ENCODE measurements at regions not wholly inside any gene's neighbourhood (a gene's known extent, or its start where the extent isn't known, plus 50 kb on each side); places are given as distances from the start of the nearest gene placed in this dataset.

GRCh38 chr4:114316789-114317188 is 281.8 kb upstream of the UGT8 start:
- CTCF ChIA-PET, result no interaction called here

GRCh38 chr4:114317564-114317963 is 281.0 kb upstream of the UGT8 start:
- no TSS peak for BruUV-seq (replicated peaks)
- ChIA-PET POLR2A (ENCODE audit: low non-redundant PET) (no interaction called here), CTCF (no interaction called here)

More at GRCh38 chr4:114316789-114317188, 281.8 kb upstream of the UGT8 start:
- no peaks in the 10 kb centered on the region for H3K36me3 ChIP-seq (ENCODE audit: insufficient read depth, low read length, poor library complexity, severe bottlenecking)
- no peak for DNase-seq (ENCODE audit: low spot score)
- POLR2A ChIA-PET (ENCODE audit: low non-redundant PET), result no interaction called here
- no peak overlapping the region for H3K27ac ChIP-seq (ENCODE audit: low read depth, low read length, poor library complexity, severe bottlenecking)
- TF ChIP-seq EZH2 (IDR thresholded peaks at IDR 0.05; ENCODE audit: borderline replicate concordance, low read depth, low read length, poor library complexity, severe bottlenecking) (no peak), CTCF (conservative IDR thresholded peaks at IDR 0.05; ENCODE audit: low read depth, low read length) (no peak)
- intact Hi-C loops (cut with micrococcal nuclease; ENCODE audit: unreplicated experiment), result no loop called here
- H3K9me3 ChIP-seq (ENCODE audit: low read depth, low read length, poor library complexity, severe bottlenecking), result no peaks in the 10 kb centered on the region
- H3K27me3 ChIP-seq (replicated peaks; ENCODE audit: insufficient read depth, low read depth, low read length, poor library complexity), result no peaks in the 10 kb centered on the region
- H3K4me3 ChIP-seq (ENCODE audit: low read depth, low read length, poor library complexity, severe bottlenecking), result no peak overlapping the region
- no peaks in the 10 kb centered on the region for H3K4me1 ChIP-seq (ENCODE audit: insufficient read depth, low read length, poor library complexity, severe bottlenecking)
- BruUV-seq (replicated peaks), result no TSS peak

GRCh38 chr4:114318309-114318708 is 280.3 kb upstream of the UGT8 start:
- no peak overlapping the region for H3K4me3 ChIP-seq (ENCODE audit: low read depth, low read length, poor library complexity, severe bottlenecking)
- no peak overlapping the region for H3K27ac ChIP-seq (ENCODE audit: low read depth, low read length, poor library complexity, severe bottlenecking)
- H3K27me3 ChIP-seq (replicated peaks; ENCODE audit: insufficient read depth, low read depth, low read length, poor library complexity), result no peaks in the 10 kb centered on the region
- POLR2A ChIA-PET (ENCODE audit: low non-redundant PET), result no interaction called here
- no peaks in the 10 kb centered on the region for H3K9me3 ChIP-seq (ENCODE audit: low read depth, low read length, poor library complexity, severe bottlenecking)
- no peak for TF ChIP-seq CTCF (conservative IDR thresholded peaks at IDR 0.05; ENCODE audit: low read depth, low read length)
- no peak for TF ChIP-seq EZH2 (IDR thresholded peaks at IDR 0.05; ENCODE audit: borderline replicate concordance, low read depth, low read length, poor library complexity, severe bottlenecking)
- CTCF ChIA-PET, result no interaction called here
- DNase-seq (ENCODE audit: low spot score), result no peak
- no TSS peak for BruUV-seq (replicated peaks)
- intact Hi-C loops (cut with micrococcal nuclease; ENCODE audit: unreplicated experiment), result no loop called here
- H3K36me3 ChIP-seq (ENCODE audit: insufficient read depth, low read length, poor library complexity, severe bottlenecking), result no peaks in the 10 kb centered on the region
- H3K4me1 ChIP-seq (ENCODE audit: insufficient read depth, low read length, poor library complexity, severe bottlenecking), result no peaks in the 10 kb centered on the region

More at GRCh38 chr4:114317564-114317963, 281.0 kb upstream of the UGT8 start:
- intact Hi-C loops (cut with micrococcal nuclease; ENCODE audit: unreplicated experiment), result no loop called here
- DNase-seq (ENCODE audit: low spot score), result no peak
- Histone ChIP-seq H3K4me1 (ENCODE audit: insufficient read depth, low read length, poor library complexity, severe bottlenecking) (no peaks in the 10 kb centered on the region), H3K4me3 (ENCODE audit: low read depth, low read length, poor library complexity, severe bottlenecking) (no peak overlapping the region), H3K27ac (ENCODE audit: low read depth, low read length, poor library complexity, severe bottlenecking) (no peak overlapping the region), H3K36me3 (ENCODE audit: insufficient read depth, low read length, poor library complexity, severe bottlenecking) (no peaks in the 10 kb centered on the region), H3K27me3 (replicated peaks; ENCODE audit: insufficient read depth, low read depth, low read length, poor library complexity) (no peaks in the 10 kb centered on the region), H3K9me3 (ENCODE audit: low read depth, low read length, poor library complexity, severe bottlenecking) (no peaks in the 10 kb centered on the region)
- TF ChIP-seq CTCF (conservative IDR thresholded peaks at IDR 0.05; ENCODE audit: low read depth, low read length) (no peak), EZH2 (IDR thresholded peaks at IDR 0.05; ENCODE audit: borderline replicate concordance, low read depth, low read length, poor library complexity, severe bottlenecking) (no peak)
